ENCODE measurements at regions not wholly inside any gene's neighbourhood (a gene's known extent, or its start where the extent isn't known, plus 50 kb on each side); places are given as distances from the start of the nearest gene placed in this dataset.

GRCh38 chr3:55207744-55208143 lies 279.4 kb downstream of the WNT5A start:
- Histone ChIP-seq H3K27me3 (ENCODE audit: control insufficient read depth, insufficient read depth, low read length) (no peaks in the 10 kb centered on the region), H3K27ac (ENCODE audit: low read depth, low read length) (no peak overlapping the region), H3K9me3 (ENCODE audit: control insufficient read depth, insufficient read depth, low read length) (peaks cover 5% of the 10 kb centered on the region), H3K4me3 (ENCODE audit: low read depth, low read length) (no peak overlapping the region)
- no peak for TF ChIP-seq CTCF (IDR thresholded peaks at IDR 0.05; ENCODE audit: low read depth, low read length)
- DNase-seq (ENCODE audit: low read depth, low spot score), result no peak
- ChIA-PET CTCF (no interaction called here), POLR2A (no interaction called here)

DNA sequence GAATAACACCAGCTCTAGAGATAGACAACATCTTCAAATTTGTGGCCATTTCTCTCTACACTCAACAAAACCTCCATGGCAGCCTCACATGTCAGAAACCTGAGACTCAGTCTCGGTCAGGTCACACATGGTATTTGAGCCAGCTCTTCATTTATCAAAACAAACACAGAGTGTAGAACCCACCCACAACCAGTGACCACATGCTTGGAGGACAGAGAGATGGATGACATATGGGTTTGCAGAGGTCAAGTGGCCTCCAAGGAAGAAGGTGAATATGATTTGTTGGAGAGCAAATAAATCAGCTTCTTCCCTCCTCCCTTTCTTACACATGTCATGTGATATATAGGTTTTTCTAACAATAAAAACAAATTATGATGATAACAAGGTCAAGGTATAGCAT lies 278.1 kb upstream of the LRTM1 start:
- ChIA-PET CTCF (interaction anchor here (0.7 kb wide), 1 partner anchor 25 kb away, joined by 3 read pairs; no protein-coding TSS in a partner anchor), POLR2A (no interaction called here)
- no peak for TF ChIP-seq CTCF (IDR thresholded peaks at IDR 0.05; ENCODE audit: low read depth, low read length)
- no peak overlapping the region for H3K4me3 ChIP-seq (ENCODE audit: low read depth, low read length)
- H3K27ac ChIP-seq (ENCODE audit: low read depth, low read length), result no peak overlapping the region
- peaks cover 5% of the 10 kb centered on the region for H3K9me3 ChIP-seq (ENCODE audit: control insufficient read depth, insufficient read depth, low read length)
- H3K27me3 ChIP-seq (ENCODE audit: control insufficient read depth, insufficient read depth, low read length), result no peaks in the 10 kb centered on the region
- no peak for DNase-seq (ENCODE audit: low read depth, low spot score)

- Histone ChIP-seq H3K4me3 (ENCODE audit: low read depth, low read length) (no peak overlapping the region), H3K9me3 (ENCODE audit: control insufficient read depth, insufficient read depth, low read length) (peaks cover 4% of the 10 kb centered on the region), H3K27ac (ENCODE audit: low read depth, low read length) (no peak overlapping the region), H3K27me3 (ENCODE audit: control insufficient read depth, insufficient read depth, low read length) (no peaks in the 10 kb centered on the region)
- TF ChIP-seq CTCF (IDR thresholded peaks at IDR 0.05; ENCODE audit: low read depth, low read length), result no peak
- DNase-seq (ENCODE audit: low read depth, low spot score), result no peak
- POLR2A ChIA-PET, result no interaction called here
- CTCF ChIA-PET, result no interaction called here
Observed at GRCh38 chr3:55204417-55204816, 276.6 kb upstream of the LRTM1 start.

DNA sequence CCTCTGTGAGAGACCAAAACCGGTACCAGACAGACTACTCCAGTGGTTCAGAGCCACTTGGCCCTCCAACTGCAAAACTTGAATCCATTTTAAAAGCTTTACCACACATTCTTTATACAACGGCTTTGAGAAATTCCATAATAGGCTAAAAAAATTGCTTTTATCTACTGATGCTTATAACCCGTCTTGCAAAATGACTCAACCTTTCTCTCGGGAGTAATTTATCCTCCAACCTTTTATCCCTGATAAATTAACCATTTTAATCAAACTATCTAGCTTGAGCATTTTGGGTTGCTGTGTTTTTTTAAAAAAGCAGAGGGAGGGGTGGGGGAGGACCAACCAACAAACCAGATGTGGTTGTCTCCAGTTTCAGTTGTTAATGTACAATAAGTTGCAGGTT lies 275.7 kb upstream of the LRTM1 start:
- Histone ChIP-seq H3K9me3 (ENCODE audit: control insufficient read depth, insufficient read depth, low read length) (no peaks in the 10 kb centered on the region), H3K27me3 (ENCODE audit: control insufficient read depth, insufficient read depth, low read length) (no peaks in the 10 kb centered on the region), H3K27ac (ENCODE audit: low read depth, low read length) (no peak overlapping the region), H3K4me3 (ENCODE audit: low read depth, low read length) (no peak overlapping the region)
- ChIA-PET POLR2A (interaction anchor here (1.8 kb wide), 1 partner anchor 12 kb away, joined by 4 read pairs; no protein-coding TSS in a partner anchor), CTCF (interaction anchor here (0.6 to 1.0 kb wide), 2 partner anchors 23 to 237 kb away, joined by 3 read pairs; no protein-coding TSS in a partner anchor)
- TF ChIP-seq CTCF (IDR thresholded peaks at IDR 0.05; ENCODE audit: low read depth, low read length), result no peak
- DNase-seq (ENCODE audit: low read depth, low spot score), result no peak

DNA sequence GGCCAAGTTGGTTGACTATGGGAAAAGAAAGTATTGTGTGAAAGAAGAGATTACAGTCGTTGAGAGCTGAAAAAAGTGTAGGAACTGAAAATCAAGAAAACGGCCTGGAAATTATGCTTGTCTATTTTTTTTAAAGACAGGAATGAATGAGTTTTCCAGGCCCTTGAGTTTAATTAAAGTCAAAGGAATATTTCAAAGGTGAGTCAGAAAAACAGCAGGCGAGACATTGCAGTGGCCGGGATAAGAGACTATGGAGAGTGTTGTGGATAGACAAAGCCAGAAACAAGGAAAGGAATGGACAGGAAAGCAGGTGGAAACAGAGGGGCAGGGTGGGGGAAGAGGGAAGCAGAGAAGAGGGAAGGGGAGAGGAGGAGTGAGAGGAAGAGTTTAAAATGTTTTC lies 275.1 kb upstream of the LRTM1 start:
- H3K27ac ChIP-seq (ENCODE audit: low read depth, low read length), result no peak overlapping the region
- TF ChIP-seq CTCF (IDR thresholded peaks at IDR 0.05; ENCODE audit: low read depth, low read length), result no peak
- no peaks in the 10 kb centered on the region for H3K9me3 ChIP-seq (ENCODE audit: control insufficient read depth, insufficient read depth, low read length)
- H3K4me3 ChIP-seq (ENCODE audit: low read depth, low read length), result no peak overlapping the region
- DNase-seq (ENCODE audit: low read depth, low spot score), result no peak
- H3K27me3 ChIP-seq (ENCODE audit: control insufficient read depth, insufficient read depth, low read length), result no peaks in the 10 kb centered on the region
- CTCF ChIA-PET, result interaction anchor here (0.6 to 1.0 kb wide), 2 partner anchors 22 to 238 kb away, joined by 3 read pairs; no protein-coding TSS in a partner anchor
- POLR2A ChIA-PET, result interaction anchor here (1.8 kb wide), 1 partner anchor 11 kb away, joined by 4 read pairs; no protein-coding TSS in a partner anchor
